ENCODE measurements at regions not wholly inside any gene's neighbourhood (a gene's known extent, or its start where the extent isn't known, plus 50 kb on each side); places are given as distances from the start of the nearest gene placed in this dataset.

DNA sequence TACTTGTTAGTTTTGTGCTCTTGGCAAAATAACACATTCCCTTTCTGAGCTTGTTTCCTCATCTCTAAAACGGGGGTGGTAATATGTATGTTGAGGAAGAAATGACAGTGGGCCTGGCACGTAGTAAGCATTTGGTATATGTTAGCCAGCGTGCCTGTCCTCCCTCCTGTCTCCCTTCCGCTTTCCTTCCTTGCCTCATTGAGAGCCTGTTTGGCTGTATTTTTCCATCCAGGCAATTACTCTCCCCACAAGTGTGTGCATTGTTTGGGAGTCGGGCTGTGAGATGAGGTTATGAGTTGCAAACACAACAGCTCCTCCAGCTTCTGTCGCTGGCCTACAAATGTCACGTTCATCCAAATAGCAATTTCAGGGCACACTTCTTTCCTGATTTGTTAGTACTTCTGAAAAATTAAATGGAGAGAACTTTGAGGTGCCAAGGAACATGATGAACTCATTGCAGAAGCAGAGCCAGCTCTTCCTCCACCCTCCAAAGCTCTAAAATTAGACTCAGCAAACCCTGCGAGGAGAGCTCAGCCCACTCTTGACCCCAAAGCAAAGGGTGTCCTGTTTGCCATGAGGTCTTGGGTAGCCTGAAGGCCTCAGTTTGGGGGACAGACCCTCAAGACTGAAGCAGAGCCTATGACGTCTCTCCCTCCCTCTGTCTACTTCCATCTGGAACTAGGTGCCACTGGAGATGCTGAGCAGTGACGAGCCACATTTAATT, 50.7 kb upstream of the TOX2 start:
- peak; percentile 25 for TF ChIP-seq POLR2AphosphoS5 (IDR thresholded peaks at IDR 0.05)
- TF ChIP-seq, protein P1, sequence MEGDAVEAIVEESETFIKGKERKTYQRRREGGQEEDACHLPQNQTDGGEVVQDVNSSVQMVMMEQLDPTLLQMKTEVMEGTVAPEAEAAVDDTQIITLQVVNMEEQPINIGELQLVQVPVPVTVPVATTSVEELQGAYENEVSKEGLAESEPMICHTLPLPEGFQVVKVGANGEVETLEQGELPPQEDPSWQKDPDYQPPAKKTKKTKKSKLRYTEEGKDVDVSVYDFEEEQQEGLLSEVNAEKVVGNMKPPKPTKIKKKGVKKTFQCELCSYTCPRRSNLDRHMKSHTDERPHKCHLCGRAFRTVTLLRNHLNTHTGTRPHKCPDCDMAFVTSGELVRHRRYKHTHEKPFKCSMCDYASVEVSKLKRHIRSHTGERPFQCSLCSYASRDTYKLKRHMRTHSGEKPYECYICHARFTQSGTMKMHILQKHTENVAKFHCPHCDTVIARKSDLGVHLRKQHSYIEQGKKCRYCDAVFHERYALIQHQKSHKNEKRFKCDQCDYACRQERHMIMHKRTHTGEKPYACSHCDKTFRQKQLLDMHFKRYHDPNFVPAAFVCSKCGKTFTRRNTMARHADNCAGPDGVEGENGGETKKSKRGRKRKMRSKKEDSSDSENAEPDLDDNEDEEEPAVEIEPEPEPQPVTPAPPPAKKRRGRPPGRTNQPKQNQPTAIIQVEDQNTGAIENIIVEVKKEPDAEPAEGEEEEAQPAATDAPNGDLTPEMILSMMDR (IDR thresholded peaks at IDR 0.05): no peak
- no peak for TF ChIP-seq POLR2A (IDR thresholded peaks at IDR 0.05)
- WGBS: 49% methylated on average over 10 of the region's 10 CpGs
- H3K27me3 ChIP-seq (replicated peaks; ENCODE audit: insufficient read depth): no peaks in the 10 kb centered on the region
- DNase-seq (ENCODE audit: low spot score): no peak
- H3K4me3 ChIP-seq: no peak overlapping the region
- no peaks in the 10 kb centered on the region for H3K4me1 ChIP-seq (replicated peaks)
- H3K9me3 ChIP-seq: no peaks in the 10 kb centered on the region
- H3K36me3 ChIP-seq: no peaks in the 10 kb centered on the region
- intact Hi-C loops (cut with DNase I): loop anchor here (5.0 kb wide), 1 partner anchor 153 kb away; no protein-coding TSS in a partner anchor
- H3K27ac ChIP-seq: peak overlapping the region; percentile 46 to 61

DNA sequence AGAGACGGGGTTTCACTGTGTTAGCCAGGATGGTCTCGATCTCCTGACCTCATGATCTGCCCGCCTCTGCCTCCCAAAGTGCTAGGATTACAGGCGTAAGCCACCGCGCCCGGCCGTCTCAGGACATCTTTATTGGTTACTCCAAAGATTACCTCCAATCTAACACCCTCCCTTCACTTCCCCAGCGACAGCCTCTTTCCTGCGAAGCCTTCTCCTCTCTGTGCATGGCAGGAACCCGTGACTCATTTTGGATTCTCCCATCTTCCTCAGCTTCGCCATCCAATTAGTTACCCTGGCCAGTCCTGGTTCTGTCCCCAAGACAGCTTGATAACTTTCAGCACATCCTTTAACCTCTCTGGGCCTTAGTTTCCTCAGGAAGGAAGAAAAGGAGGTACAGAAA, 51.3 kb upstream of the TOX2 start:
- TF ChIP-seq, protein P1 (IDR thresholded peaks at IDR 0.05): no peak
- no peak for TF ChIP-seq POLR2AphosphoS5 (IDR thresholded peaks at IDR 0.05)
- TF ChIP-seq POLR2A (IDR thresholded peaks at IDR 0.05): no peak
- intact Hi-C loops (cut with DNase I): loop anchor here (5.0 kb wide), 1 partner anchor 154 kb away; no protein-coding TSS in a partner anchor
- H3K27me3 ChIP-seq (replicated peaks; ENCODE audit: insufficient read depth): no peaks in the 10 kb centered on the region
- WGBS: 80% methylated on average over 12 of the region's 12 CpGs
- H3K9me3 ChIP-seq: no peaks in the 10 kb centered on the region
- H3K36me3 ChIP-seq: no peaks in the 10 kb centered on the region
- H3K4me3 ChIP-seq: no peak overlapping the region
- no peaks in the 10 kb centered on the region for H3K4me1 ChIP-seq (replicated peaks)
- H3K27ac ChIP-seq: peak overlapping the region; percentile 46 to 61
- DNase-seq (ENCODE audit: low spot score): no peak

- no peaks in the 10 kb centered on the region for H3K27me3 ChIP-seq (replicated peaks; ENCODE audit: insufficient read depth)
- no peak for DNase-seq (ENCODE audit: low spot score)
- no peaks in the 10 kb centered on the region for H3K36me3 ChIP-seq
- H3K9me3 ChIP-seq: no peaks in the 10 kb centered on the region
- H3K4me1 ChIP-seq (replicated peaks): no peaks in the 10 kb centered on the region
- no peak overlapping the region for H3K4me3 ChIP-seq
- no peak overlapping the region for H3K27ac ChIP-seq
- TF ChIP-seq POLR2A (IDR thresholded peaks at IDR 0.05) (no peak), POLR2AphosphoS5 (IDR thresholded peaks at IDR 0.05) (no peak)
- TF ChIP-seq, protein P1 (IDR thresholded peaks at IDR 0.05): no peak
- WGBS: 62% methylated on average over 4 of the region's 4 CpGs
- intact Hi-C loops (cut with DNase I): loop anchor here (5.0 kb wide), 1 partner anchor 155 kb away; no protein-coding TSS in a partner anchor
Observed at GRCh38 chr20:43862438-43862837, 52.2 kb upstream of the TOX2 start.

DNA sequence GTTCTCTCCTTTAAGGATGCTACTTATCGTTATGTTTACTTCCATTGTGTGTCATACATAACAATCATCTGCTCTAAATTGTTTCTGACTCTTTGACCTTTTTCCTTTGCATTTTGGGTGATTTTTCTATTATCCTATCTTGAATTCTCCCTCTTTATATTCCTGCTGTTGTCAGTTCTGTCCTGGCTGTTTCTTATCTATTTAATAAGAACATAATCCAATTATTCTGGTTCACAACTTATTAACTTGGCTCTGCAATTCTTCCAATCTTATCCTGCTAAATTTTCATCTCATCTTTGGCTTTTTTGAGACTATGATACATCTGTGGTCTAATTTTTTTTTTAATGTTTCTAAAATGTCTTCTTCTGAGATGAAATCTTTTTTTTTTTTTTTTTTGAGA, 54.7 kb upstream of the TOX2 start:
- H3K4me1 ChIP-seq (replicated peaks): no peaks in the 10 kb centered on the region
- H3K9me3 ChIP-seq: no peaks in the 10 kb centered on the region
- intact Hi-C loops (cut with DNase I): loop anchor here (5.0 kb wide), 1 partner anchor 157 kb away; no protein-coding TSS in a partner anchor
- 91% methylated on average over 1 of the region's 1 CpG for WGBS
- H3K36me3 ChIP-seq: no peaks in the 10 kb centered on the region
- H3K27ac ChIP-seq: no peak overlapping the region
- TF ChIP-seq POLR2AphosphoS5 (IDR thresholded peaks at IDR 0.05) (no peak), POLR2A (IDR thresholded peaks at IDR 0.05) (no peak)
- TF ChIP-seq, protein P1 (IDR thresholded peaks at IDR 0.05): no peak
- H3K4me3 ChIP-seq: no peak overlapping the region
- DNase-seq (ENCODE audit: low spot score): no peak
- no peaks in the 10 kb centered on the region for H3K27me3 ChIP-seq (replicated peaks; ENCODE audit: insufficient read depth)

GRCh38 chr20:43857932-43858331, 56.7 kb upstream of the TOX2 start:
- H3K9me3 ChIP-seq: no peaks in the 10 kb centered on the region
- no peak overlapping the region for H3K4me3 ChIP-seq
- H3K36me3 ChIP-seq: no peaks in the 10 kb centered on the region
- no peaks in the 10 kb centered on the region for H3K27me3 ChIP-seq (replicated peaks; ENCODE audit: insufficient read depth)
- intact Hi-C loops (cut with DNase I): no loop called here
- no peak for DNase-seq (ENCODE audit: low spot score)
- TF ChIP-seq POLR2AphosphoS5 (IDR thresholded peaks at IDR 0.05): no peak
- TF ChIP-seq, protein P1 (IDR thresholded peaks at IDR 0.05): no peak
- no peak for TF ChIP-seq POLR2A (IDR thresholded peaks at IDR 0.05)
- no peak overlapping the region for H3K27ac ChIP-seq
- 100% methylated on average over 1 of the region's 1 CpG for WGBS
- no peaks in the 10 kb centered on the region for H3K4me1 ChIP-seq (replicated peaks)

Measured in prostate gland (tissue), 2 donors.